HG02798 (cell line): ENCODE measurements at regions not wholly inside any gene's neighbourhood (a gene's known extent, or its start where the extent isn't known, plus 50 kb on each side); places are given as distances from the start of the nearest gene placed in this dataset.

Source experiments
- ATAC-seq: cut with Tn5 transposase; IDR thresholded peaks from one replicate; pipeline ENCODE4 v1.9.1; 2021; ENCODE audit warnings: mild to moderate bottlenecking; ENCODE audit not compliant: unreplicated experiment, poor library complexity

- no peak for ATAC-seq
Measured at GRCh38 chr6:95469511-95469910, 107.8 kb upstream of the MANEA start.

GRCh38 chr6:95478941-95479340 lies 98.4 kb upstream of the MANEA start:
- ATAC-seq = no peak

- no peak for ATAC-seq
Measured at GRCh38 chr6:95487817-95488216, 89.5 kb upstream of the MANEA start.

GRCh38 chr6:95489185-95489863 lies 88.0 kb upstream of the MANEA start:
- no peak for ATAC-seq

GRCh38 chr6:95496769-95497426 lies 80.4 kb upstream of the MANEA start:
- ATAC-seq = no peak

GRCh38 chr6:95501032-95501904 lies 76.1 kb upstream of the MANEA start:
- no peak for ATAC-seq

GRCh38 chr6:95503568-95503967 lies 73.8 kb upstream of the MANEA start:
- no peak for ATAC-seq

GRCh38 chr6:95511404-95511803 lies 65.9 kb upstream of the MANEA start:
- no peak for ATAC-seq

GRCh38 chr6:95515975-95516374 lies 61.4 kb upstream of the MANEA start:
- no peak for ATAC-seq

- ATAC-seq = no peak
Measured at GRCh38 chr6:95517004-95517403, 60.3 kb upstream of the MANEA start.

GRCh38 chr6:95517568-95517967 lies 59.8 kb upstream of the MANEA start:
- no peak for ATAC-seq

GRCh38 chr6:95518630-95519227 lies 58.6 kb upstream of the MANEA start:
- no peak for ATAC-seq

- ATAC-seq = no peak
Measured at GRCh38 chr6:95519228-95520037, 57.9 kb upstream of the MANEA start.

- no peak for ATAC-seq
Measured at GRCh38 chr6:95521181-95521580, 56.2 kb upstream of the MANEA start.
